Stimulated activated naive CD8-positive, alpha-beta T cell treated with anti-CD3 and anti-CD28 coated beads, Interleukin-15, Interleukin-2, amounts not matched to agents 100 ng/mL and 50 ng/mL, for 24 hours (primary cell): ENCODE measurements at regions not wholly inside any gene's neighbourhood (a gene's known extent, or its start where the extent isn't known, plus 50 kb on each side); places are given as distances from the start of the nearest gene placed in this dataset.
"Not testable (repeated sequence)": the region's sequence is repeated elsewhere in the genome, so short reads cannot be mapped to it uniquely, and the experiment has no call there.

Experiments
- H3K27ac Mint-ChIP-seq: one replicate; pipeline ENCODE4 v1.8.0; 2021; ENCODE audit warnings: mild to moderate bottlenecking, mixed read lengths
- H3K27me3 Mint-ChIP-seq: one replicate; pipeline ENCODE4 v1.8.0; 2021; ENCODE audit warnings: mixed read lengths
- H3K36me3 Mint-ChIP-seq: one replicate; pipeline ENCODE4 v1.8.0; 2021; ENCODE audit warnings: low read depth, mixed read lengths
- H3K4me1 Mint-ChIP-seq: one replicate; pipeline ENCODE4 v1.8.0; 2021; ENCODE audit warnings: low read depth, mixed read lengths
- H3K4me3 Mint-ChIP-seq: one replicate; pipeline ENCODE4 v1.8.0; 2021; ENCODE audit warnings: mild to moderate bottlenecking, mixed read lengths
- H3K9me3 Mint-ChIP-seq: one replicate; pipeline ENCODE4 v1.8.0; 2021; ENCODE audit warnings: mixed read lengths

DNA sequence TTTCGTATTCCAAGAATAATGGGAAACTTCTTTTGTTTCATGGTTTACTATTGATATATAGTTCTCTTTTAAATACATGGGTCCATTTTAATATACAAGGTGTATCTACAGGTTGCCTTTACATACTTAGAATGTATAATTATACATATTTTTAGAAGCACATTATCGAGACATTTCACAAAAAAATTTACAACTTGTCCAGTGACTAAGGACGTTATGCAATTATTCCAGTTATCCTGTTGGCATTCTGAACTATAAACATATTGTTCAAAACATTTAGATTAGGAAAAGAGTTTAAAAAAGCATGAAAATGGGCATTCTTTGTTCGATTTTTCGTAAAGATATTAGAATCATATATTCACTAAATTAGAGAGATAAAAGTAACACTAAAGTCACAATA, 344.6 kb upstream of the TMEFF2 start:
- Mint-ChIP-seq H3K27ac (no peak overlapping the region), H3K4me3 (no peak overlapping the region), H3K36me3 (no peaks in the 10 kb centered on the region), H3K27me3 (no peaks in the 10 kb centered on the region), H3K4me1 (no peaks in the 10 kb centered on the region), H3K9me3 (no peaks in the 10 kb centered on the region)

DNA sequence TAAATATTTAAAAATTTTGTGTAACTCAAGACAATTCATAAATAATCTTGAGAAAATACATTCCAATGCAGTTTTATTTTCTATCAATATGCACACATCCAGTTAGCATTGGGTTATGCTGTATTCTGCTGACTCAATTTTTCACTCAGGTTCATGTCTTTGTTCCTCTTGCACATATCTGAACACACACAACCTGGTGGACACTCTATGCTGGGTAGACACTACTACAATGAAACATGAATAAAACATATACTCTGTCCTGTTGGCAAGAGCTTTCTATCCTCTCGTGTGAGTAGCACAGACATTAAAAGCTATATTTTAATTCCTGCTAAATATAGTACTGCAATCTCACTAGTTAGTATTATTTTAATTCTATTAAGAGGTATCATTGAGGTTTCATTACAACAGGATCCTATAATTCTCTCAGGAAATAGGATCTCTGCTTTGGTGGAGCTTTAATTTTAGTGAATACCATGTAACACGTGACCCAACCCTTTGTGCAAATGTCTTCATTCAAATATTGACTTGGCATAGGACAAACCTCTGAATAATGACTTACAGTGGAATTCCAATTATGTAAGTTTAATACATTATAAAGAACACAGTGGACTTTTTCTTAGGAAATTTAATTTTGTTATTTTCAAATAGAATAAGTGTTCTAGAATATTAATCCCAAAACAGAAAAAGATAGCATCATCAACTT, 342.3 kb upstream of the TMEFF2 start:
- no peak overlapping the region for H3K27ac Mint-ChIP-seq
- no peaks in the 10 kb centered on the region for H3K27me3 Mint-ChIP-seq
- H3K9me3 Mint-ChIP-seq: no peaks in the 10 kb centered on the region
- no peaks in the 10 kb centered on the region for H3K36me3 Mint-ChIP-seq
- H3K4me3 Mint-ChIP-seq: no peak overlapping the region
- H3K4me1 Mint-ChIP-seq: no peaks in the 10 kb centered on the region

DNA sequence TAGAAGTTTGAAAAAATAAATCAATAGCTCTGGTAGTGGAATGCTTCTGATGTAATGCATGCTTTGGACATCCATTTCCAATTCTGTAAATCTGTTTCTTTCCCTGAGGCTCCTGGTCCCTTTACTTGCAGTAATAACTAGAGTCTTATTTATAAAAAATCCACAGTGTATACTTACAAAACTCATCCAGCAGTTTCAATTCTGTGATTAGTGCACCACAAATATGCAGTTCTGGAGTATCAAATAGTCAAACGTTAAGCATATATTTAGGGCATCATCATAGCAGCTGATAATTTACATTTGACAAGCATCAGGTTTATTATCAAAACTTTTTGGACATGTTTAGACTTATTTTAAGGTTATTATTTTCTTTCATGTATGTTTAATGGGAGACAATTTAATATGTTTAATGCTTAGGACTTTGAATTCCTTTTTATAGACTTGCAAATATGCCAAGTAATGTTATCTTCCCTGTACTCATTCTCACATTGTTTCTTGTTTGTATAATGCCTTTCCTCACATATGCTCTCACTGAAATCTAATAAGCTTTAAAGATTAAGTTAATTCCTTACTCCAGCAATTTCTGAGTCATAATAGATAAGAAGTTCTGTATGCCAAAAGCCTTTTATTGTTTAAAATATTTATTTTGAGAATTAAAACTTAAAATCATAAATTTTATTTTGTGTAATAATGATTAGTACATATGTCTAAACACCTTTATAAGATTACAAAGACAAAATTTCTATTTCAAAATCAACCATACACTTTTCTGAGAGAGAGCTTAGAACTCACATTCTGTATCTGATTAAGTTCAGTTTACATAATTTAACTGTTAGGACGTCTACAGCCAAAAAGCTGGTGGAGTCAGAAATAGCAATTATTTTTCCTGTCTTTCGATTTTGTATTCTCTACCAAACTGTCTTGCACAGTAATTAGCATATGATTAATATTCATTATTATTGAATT, 341.5 kb upstream of the TMEFF2 start:
- Mint-ChIP-seq H3K27ac (no peak overlapping the region), H3K36me3 (no peaks in the 10 kb centered on the region), H3K9me3 (no peaks in the 10 kb centered on the region), H3K4me3 (no peak overlapping the region), H3K4me1 (no peaks in the 10 kb centered on the region), H3K27me3 (no peaks in the 10 kb centered on the region)

DNA sequence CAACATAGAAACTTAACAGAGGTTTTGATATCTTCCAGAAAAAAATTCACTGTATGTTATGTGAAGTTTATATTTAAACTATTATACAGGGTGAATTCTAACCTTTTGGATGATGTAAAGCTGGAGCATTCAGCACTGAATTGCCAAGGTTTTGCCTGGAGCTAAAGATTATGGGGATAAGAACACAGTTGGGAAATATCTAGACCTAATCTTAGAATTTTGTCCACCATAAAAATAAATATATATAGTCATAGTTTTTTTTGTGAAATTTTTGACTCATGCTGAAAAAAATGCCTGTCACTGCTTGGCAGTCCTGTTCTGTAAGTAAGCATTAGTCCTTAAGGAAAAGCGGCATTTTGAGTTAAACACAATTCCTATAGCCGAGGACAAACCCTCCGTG, 339.3 kb upstream of the TMEFF2 start:
- Mint-ChIP-seq H3K9me3 (no peaks in the 10 kb centered on the region), H3K27ac (no peak overlapping the region), H3K36me3 (no peaks in the 10 kb centered on the region), H3K27me3 (no peaks in the 10 kb centered on the region), H3K4me3 (no peak overlapping the region), H3K4me1 (no peaks in the 10 kb centered on the region)

DNA sequence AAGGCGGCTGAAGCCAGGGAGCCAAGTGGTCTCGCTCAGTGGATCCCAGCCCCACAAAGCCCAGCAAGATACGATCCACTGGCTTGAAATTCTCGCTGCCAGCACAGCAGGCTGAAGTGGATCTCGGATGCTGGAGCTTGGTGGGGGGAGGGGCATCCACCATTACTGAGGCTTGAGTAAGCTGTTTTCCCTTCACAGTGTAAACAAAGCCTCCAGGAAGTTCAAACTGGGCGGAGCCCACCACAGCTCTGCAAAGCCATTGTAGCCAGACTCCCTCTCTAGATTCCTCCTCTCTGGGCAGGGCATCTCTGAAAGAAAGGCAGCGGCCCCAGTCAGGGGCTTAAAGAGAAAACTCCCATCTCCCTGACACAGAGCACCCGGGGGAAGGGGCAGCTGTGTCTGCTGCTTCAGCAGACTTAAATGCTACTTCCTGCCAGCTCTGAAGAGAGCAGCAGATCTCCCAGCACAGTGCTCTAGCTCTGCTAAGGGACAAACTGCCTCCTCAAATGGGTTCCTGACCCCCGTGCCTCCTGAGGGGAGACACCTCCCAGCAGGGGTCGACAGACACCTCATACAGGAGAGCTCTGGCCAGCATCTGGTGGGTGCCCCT, 330.0 kb upstream of the TMEFF2 start:
- H3K27ac Mint-ChIP-seq, H3K27me3 Mint-ChIP-seq: not testable (repeated sequence)

DNA sequence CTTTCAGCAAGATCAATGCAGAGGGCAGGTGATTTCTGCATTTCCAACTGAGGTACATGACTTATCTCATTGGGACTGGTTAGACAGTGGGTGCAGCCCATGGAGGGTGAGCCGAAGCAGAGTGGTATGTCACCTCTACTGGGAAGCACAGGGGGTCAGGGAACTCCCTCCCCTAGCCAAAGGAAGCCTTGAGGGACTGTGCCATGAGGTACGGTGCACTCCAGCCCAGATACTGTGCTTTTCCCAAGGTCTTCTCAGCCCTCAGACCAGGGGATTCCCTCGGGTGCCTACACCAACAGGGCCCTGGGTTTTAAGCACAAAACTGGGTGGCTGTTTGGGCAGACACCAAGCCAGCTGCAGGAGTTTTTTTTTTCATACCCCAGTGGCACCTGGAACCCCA, 329.5 kb upstream of the TMEFF2 start:
- not testable (repeated sequence) for H3K27me3 Mint-ChIP-seq, H3K36me3 Mint-ChIP-seq, H3K4me3 Mint-ChIP-seq, H3K4me1 Mint-ChIP-seq, H3K9me3 Mint-ChIP-seq, H3K27ac Mint-ChIP-seq

More for the DNA sequence above, 330.0 kb upstream of the TMEFF2 start:
- not testable (repeated sequence) for H3K36me3 Mint-ChIP-seq, H3K4me3 Mint-ChIP-seq, H3K9me3 Mint-ChIP-seq, H3K4me1 Mint-ChIP-seq

DNA sequence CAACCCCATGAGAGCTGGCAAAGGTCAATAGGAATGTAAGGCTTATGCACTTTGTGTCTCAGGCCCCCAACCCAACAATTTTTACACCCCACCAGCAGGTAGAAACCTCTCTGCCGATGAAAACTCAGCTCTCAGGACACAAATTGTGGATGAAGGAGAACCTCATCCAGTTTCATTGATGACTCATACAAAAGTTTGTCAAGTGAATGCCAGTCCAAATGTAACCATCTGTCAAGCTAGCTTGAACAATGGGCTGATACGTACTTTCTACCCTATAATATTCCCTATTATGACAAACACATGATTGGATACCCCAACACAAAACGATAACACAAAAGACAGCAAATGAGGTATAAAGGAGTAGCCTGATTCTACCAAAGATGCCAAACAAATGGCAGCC, 321.2 kb upstream of the TMEFF2 start:
- H3K4me3 Mint-ChIP-seq: no peak overlapping the region
- H3K36me3 Mint-ChIP-seq: no peaks in the 10 kb centered on the region
- H3K9me3 Mint-ChIP-seq: peaks cover 4% of the 10 kb centered on the region
- H3K27ac Mint-ChIP-seq: no peak overlapping the region
- no peaks in the 10 kb centered on the region for H3K4me1 Mint-ChIP-seq
- H3K27me3 Mint-ChIP-seq: no peaks in the 10 kb centered on the region

DNA sequence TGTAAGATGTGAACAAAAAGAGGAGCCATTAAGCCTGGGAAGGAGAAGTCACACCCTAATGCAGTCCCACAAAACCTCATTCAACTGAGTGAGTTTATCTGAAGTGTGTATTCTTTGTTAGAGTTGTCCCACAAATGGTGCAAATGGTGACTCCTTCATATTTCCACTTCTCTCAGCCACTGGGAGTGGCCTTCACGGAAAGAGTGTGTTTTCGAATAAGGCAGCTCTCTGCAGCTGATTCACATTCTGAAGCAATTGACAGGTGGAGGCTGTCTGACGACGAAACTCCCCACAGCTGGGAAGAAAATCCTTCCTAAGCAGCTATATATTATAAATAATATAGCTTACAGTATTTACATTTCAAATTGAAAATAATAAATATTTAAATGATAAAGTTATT, 318.8 kb upstream of the TMEFF2 start:
- Mint-ChIP-seq H3K36me3 (no peaks in the 10 kb centered on the region), H3K4me3 (no peak overlapping the region), H3K9me3 (peaks cover 8% of the 10 kb centered on the region), H3K27ac (no peak overlapping the region), H3K4me1 (no peaks in the 10 kb centered on the region), H3K27me3 (no peaks in the 10 kb centered on the region)

DNA sequence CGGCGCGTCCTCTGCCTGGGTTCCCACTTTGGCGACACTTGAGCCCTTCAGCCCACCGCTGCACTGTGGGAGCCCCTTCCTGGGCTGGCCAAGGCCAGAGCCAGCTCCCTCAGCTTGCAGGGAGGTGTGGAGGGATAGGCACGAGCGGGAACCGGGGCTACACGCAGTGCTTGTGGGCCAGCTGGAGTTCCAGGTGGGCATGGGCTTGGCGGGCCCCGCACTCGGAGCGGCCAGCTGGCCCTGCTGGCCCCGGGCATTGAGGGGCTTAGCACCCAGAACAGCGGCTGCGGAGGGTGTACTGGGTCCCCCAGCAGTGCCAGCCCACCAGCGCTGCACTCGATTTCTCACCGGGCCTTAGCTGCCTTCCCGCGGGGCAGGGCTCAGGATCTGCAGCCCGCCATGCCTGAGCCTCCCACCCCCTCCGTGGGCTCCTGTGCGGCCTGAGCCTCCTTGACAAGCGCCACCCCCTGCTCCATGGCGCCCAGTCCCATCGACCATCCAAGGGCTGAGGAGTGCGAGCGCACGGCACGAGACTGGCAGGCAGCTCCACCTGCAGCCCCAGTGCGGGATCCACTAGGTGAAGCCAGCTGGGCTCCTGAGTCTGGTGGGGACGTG, 313.2 kb upstream of the TMEFF2 start:
- not testable (repeated sequence) for H3K9me3 Mint-ChIP-seq, H3K4me3 Mint-ChIP-seq, H3K27me3 Mint-ChIP-seq, H3K36me3 Mint-ChIP-seq, H3K4me1 Mint-ChIP-seq, H3K27ac Mint-ChIP-seq

DNA sequence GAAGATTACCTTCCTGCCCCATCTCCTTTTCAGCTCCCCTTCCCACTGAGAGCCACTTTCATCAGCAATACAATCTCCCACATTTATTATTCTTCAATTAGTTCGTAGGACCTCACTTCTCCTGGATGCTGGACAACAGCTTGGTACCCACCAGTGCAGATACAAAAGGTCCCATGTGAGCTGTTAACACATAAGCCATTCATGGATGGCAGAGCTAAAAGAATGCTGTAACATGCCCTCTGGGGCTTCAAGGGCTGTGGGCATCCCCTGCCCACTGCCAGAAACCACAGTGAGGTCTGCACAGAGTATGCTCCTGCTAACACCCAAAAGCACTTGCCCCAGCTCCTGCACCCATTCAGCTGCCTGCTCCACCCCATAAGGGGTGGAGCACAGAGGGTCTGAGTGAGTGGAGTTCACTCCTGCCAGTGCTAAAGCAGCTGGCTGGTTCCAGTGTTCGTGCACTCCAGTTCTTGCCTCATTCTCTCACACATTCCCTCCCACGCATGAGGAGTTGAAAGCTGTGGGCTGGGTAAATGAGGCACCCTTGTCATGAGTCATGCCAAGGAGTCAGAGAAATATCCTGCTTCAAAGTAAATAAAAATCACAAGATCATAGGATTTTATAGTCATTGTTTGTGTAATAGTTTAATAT, 305.9 kb upstream of the TMEFF2 start:
- H3K4me3 Mint-ChIP-seq: no peak overlapping the region
- H3K36me3 Mint-ChIP-seq: no peaks in the 10 kb centered on the region

DNA sequence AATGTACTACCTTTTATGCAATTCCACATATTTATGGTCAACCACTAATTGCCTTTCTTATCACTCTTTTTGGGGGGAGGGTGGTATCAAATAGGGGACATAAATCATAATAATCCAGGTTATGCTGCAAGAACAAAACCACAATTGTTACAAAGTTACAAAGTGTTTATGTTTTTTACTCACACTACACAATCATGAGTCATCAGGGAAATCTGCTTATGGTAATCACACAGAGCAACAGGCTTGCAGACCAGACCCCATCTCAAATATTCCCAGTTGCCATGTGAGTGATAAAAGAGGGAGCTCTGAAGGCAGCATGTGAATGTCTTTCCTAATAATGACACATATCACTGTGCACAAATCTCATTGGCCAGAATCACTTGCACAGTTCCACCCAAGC, 304.7 kb upstream of the TMEFF2 start:
- Mint-ChIP-seq H3K36me3 (no peaks in the 10 kb centered on the region), H3K9me3 (no peaks in the 10 kb centered on the region), H3K27ac (no peak overlapping the region), H3K4me1 (no peaks in the 10 kb centered on the region), H3K4me3 (no peak overlapping the region), H3K27me3 (no peaks in the 10 kb centered on the region)

More for the DNA sequence above, 305.9 kb upstream of the TMEFF2 start:
- Mint-ChIP-seq H3K9me3 (no peaks in the 10 kb centered on the region), H3K27me3 (no peaks in the 10 kb centered on the region), H3K4me1 (no peaks in the 10 kb centered on the region), H3K27ac (no peak overlapping the region)

DNA sequence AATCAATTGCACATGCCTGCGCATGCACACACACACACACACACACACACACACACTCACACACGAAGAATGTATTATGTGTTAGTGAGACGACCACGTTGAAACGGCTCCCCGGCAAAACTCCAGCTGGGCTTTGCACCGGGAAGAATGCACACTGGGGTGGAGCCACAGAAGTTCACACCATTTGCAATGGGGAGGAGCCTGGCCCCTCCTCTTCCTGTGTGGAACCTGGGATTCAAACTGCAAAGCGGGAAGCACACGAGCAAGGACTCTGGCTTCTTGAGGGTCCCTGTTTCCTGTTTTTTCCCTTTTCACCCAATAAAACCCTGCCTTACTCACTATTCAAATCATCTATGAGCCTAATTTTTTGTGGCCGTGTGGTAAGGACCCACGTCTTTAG, 304.0 kb upstream of the TMEFF2 start:
- H3K27me3 Mint-ChIP-seq: no peaks in the 10 kb centered on the region
- no peak overlapping the region for H3K4me3 Mint-ChIP-seq
- no peaks in the 10 kb centered on the region for H3K9me3 Mint-ChIP-seq
- no peaks in the 10 kb centered on the region for H3K4me1 Mint-ChIP-seq
- H3K27ac Mint-ChIP-seq: no peak overlapping the region
- H3K36me3 Mint-ChIP-seq: no peaks in the 10 kb centered on the region

DNA sequence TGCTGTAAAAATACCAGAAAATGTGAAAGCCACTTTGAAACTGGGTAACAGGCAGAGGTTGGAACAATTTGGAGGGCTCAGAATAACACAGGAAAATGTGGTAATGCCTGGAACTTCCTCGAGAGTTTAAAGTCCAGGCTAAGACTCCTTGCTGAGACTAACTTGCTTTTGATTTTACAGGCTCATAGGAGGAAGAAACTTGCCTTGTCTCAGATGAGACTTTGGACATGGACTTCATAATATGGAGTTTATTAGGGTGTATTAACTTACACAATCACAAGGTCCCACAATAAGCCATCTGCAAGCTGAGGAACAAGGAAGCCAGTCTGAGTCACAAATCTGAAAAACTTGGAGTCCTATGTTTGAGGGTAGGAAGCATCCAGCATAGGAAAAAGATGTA, 293.4 kb upstream of the TMEFF2 start:
- not testable (repeated sequence) for H3K27me3 Mint-ChIP-seq, H3K27ac Mint-ChIP-seq, H3K36me3 Mint-ChIP-seq, H3K9me3 Mint-ChIP-seq, H3K4me1 Mint-ChIP-seq, H3K4me3 Mint-ChIP-seq

DNA sequence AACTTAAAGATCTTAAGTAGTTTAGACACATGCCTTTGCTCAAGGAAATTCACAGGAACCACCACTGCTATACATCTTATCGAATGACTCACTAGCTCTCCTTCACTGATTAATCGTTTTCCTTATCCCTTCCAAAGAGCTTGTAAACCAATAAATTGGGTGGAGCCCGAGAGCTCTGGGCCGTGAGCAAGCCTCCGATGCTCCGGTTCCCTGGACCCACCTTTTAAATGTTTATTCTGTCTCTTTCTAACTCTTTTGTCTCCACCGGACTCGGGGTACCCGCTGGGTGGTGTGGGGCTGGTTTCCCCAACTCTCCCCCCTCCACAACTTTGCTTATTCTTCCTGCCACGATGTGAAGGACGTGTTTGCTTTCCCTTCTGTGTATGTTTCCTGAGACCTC, 292.9 kb upstream of the TMEFF2 start:
- no peaks in the 10 kb centered on the region for H3K27me3 Mint-ChIP-seq
- no peaks in the 10 kb centered on the region for H3K4me1 Mint-ChIP-seq
- H3K9me3 Mint-ChIP-seq: peaks cover 3% of the 10 kb centered on the region
- H3K4me3 Mint-ChIP-seq: no peak overlapping the region
- H3K27ac Mint-ChIP-seq: no peak overlapping the region
- H3K36me3 Mint-ChIP-seq: no peaks in the 10 kb centered on the region

DNA sequence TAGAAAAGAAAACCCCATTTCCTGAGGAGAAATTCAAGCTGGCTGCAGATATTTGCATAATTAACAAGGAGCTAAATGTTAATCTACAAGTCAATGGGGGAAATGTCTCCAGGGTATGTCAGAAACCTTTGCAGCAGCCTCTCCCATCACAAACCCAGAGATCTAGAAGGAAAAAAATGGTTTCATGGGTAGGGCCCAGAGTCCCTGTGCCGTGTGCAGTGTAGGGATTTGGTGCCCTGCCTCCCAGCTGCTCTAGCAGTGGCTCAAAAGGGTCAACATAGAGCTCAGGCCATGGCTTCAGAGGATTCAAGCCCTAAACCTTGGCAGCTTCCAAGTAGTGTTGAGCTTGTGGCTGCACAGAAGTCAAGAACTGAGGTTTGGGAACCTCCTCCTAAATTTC, 290.2 kb upstream of the TMEFF2 start:
- Mint-ChIP-seq H3K9me3 (peaks cover 3% of the 10 kb centered on the region), H3K36me3 (no peaks in the 10 kb centered on the region), H3K4me1 (no peaks in the 10 kb centered on the region), H3K27ac (no peak overlapping the region), H3K27me3 (no peaks in the 10 kb centered on the region), H3K4me3 (no peak overlapping the region)
